CD4-positive, alpha-beta T cell treated with Interleukin-17A for 4 hours (primary cell): ENCODE measurements at regions not wholly inside any gene's neighbourhood (a gene's known extent, or its start where the extent isn't known, plus 50 kb on each side); places are given as distances from the start of the nearest gene placed in this dataset.

ENCODE experiments used
- DNase-seq: peaks from one replicate; pipeline ENCODE4 v3.0.0-alpha.2; 2020; ENCODE audit warnings: mixed read lengths

GRCh38 chr1:81569761-81570160, 231.0 kb upstream of the ADGRL2 start:
- no peak for DNase-seq

- no peak for DNase-seq
These were observed 237.1 kb upstream of the ADGRL2 start for GRCh38 chr1:81563632-81564031.

GRCh38 chr1:81562934-81563333, 237.8 kb upstream of the ADGRL2 start:
- no peak for DNase-seq

- no peak for DNase-seq
These were observed 240.1 kb upstream of the ADGRL2 start for GRCh38 chr1:81560629-81561028.

- DNase-seq, result no peak
These were observed 240.9 kb upstream of the ADGRL2 start for GRCh38 chr1:81559662-81560350.

GRCh38 chr1:81558291-81559076, 242.2 kb upstream of the ADGRL2 start:
- DNase-seq, result no peak

GRCh38 chr1:81556968-81557367, 243.8 kb upstream of the ADGRL2 start:
- no peak for DNase-seq

- DNase-seq, result no peak
These were observed 246.2 kb upstream of the ADGRL2 start for GRCh38 chr1:81554534-81554933.

- no peak for DNase-seq
These were observed 246.6 kb upstream of the ADGRL2 start for GRCh38 chr1:81554108-81554507.

GRCh38 chr1:81553503-81553902, 247.2 kb upstream of the ADGRL2 start:
- no peak for DNase-seq

- no peak for DNase-seq
These were observed 248.8 kb upstream of the ADGRL2 start for GRCh38 chr1:81551946-81552345.

GRCh38 chr1:81550753-81551152, 250.0 kb upstream of the ADGRL2 start:
- no peak for DNase-seq

GRCh38 chr1:81549588-81550127, 251.1 kb upstream of the ADGRL2 start:
- DNase-seq, result no peak

GRCh38 chr1:81548918-81549587, 251.7 kb upstream of the ADGRL2 start:
- no peak for DNase-seq

- no peak for DNase-seq
These were observed 252.8 kb upstream of the ADGRL2 start for GRCh38 chr1:81547912-81548303.

GRCh38 chr1:81547261-81547911, 253.3 kb upstream of the ADGRL2 start:
- no peak for DNase-seq

GRCh38 chr1:81545734-81546133, 255.0 kb upstream of the ADGRL2 start:
- DNase-seq, result no peak

GRCh38 chr1:81543764-81544163, 257.0 kb upstream of the ADGRL2 start:
- DNase-seq, result no peak

GRCh38 chr1:81542196-81542595, 258.5 kb upstream of the ADGRL2 start:
- DNase-seq, result no peak

- no peak for DNase-seq
These were observed 260.5 kb upstream of the ADGRL2 start for GRCh38 chr1:81540216-81540615.

GRCh38 chr1:81529014-81529413, 271.7 kb upstream of the ADGRL2 start:
- DNase-seq, result no peak

GRCh38 chr1:81525085-81525484, 275.6 kb upstream of the ADGRL2 start:
- DNase-seq, result no peak

GRCh38 chr1:81519987-81520386, 280.7 kb upstream of the ADGRL2 start:
- no peak for DNase-seq
